PC-9 (cell line): ENCODE measurements at regions not wholly inside any gene's neighbourhood (a gene's known extent, or its start where the extent isn't known, plus 50 kb on each side); places are given as distances from the start of the nearest gene placed in this dataset.

ENCODE experiments used
- BruUV-seq: library from RNA; stranded (reverse); fragments of 400-500 nt; replicated peaks from 2 replicates; lab custom pipeline; 2021; lab: Mats Ljungman, UMichigan
- CTCF ChIA-PET: fragments of 300-600 bp; sonication (Branson Sonifier 250); formaldehyde crosslinking; loops from one replicate; lab custom pipeline; 2022; ENCODE audit warnings: antibody characterized with exemption; lab: Charles Lee
- POLR2A ChIA-PET: fragments of 300-600 bp; sonication (Branson Sonifier 250); formaldehyde crosslinking; loops from one replicate; lab custom pipeline; 2022; ENCODE audit warnings: antibody characterized with exemption; ENCODE audit not compliant: unreplicated experiment; lab: Charles Lee
- DNase-seq, 2 experiments: peaks; one replicate each; pipeline versions ENCODE4 v3.0.0 to v3.0.0-alpha.2; 2015 to 2022; ENCODE audit warnings: mixed read lengths in 1 of 2
- H2AFZ ChIP-seq: fragments of 200-600 bp; sonication (generic); 2 replicates; pipeline ENCODE4 v1.8.1; 2017; ENCODE audit warnings: antibody characterized with exemption
- H3F3A ChIP-seq: fragments of 200-600 bp; sonication (generic); 2 replicates; pipeline ENCODE4 v1.8.1; 2017; ENCODE audit warnings: antibody characterized with exemption, mild to moderate bottlenecking, low read depth; ENCODE audit not compliant: insufficient read depth
- H3K27ac ChIP-seq: fragments of 200-600 bp; sonication (generic); 2 replicates; pipeline ENCODE4 v1.6.1; 2016; ENCODE audit warnings: mixed run types
- H3K27me3 ChIP-seq: fragments of 200-600 bp; sonication (generic); 2 replicates; pipeline ENCODE4 v1.6.1; 2016; ENCODE audit warnings: low read depth, mixed run types; ENCODE audit not compliant: insufficient read depth
- H3K36me3 ChIP-seq: fragments of 200-600 bp; sonication (generic); 2 replicates; pipeline ENCODE4 v1.6.1; 2016; ENCODE audit warnings: low read depth, mixed run types
- H3K4me1 ChIP-seq: fragments of 200-600 bp; sonication (generic); replicated peaks from 2 replicates; pipeline ENCODE4 v1.6.1; 2016; ENCODE audit warnings: mixed run types; ENCODE audit not compliant: insufficient read depth
- H3K4me2 ChIP-seq: fragments of 200-600 bp; sonication (generic); 2 replicates; pipeline ENCODE4 v1.6.1; 2017; ENCODE audit warnings: mixed run types
- H3K4me3 ChIP-seq: fragments of 200-600 bp; sonication (generic); 2 replicates; pipeline ENCODE4 v1.6.1; 2016; ENCODE audit warnings: mixed run types
- H3K79me2 ChIP-seq: fragments of 200-600 bp; sonication (generic); 2 replicates; pipeline ENCODE4 v1.6.1; 2017; ENCODE audit warnings: low read depth, mixed run types
- H3K9me2 ChIP-seq: fragments of 200-600 bp; sonication (generic); 2 replicates; pipeline ENCODE4 v1.8.1; 2017; ENCODE audit warnings: mild to moderate bottlenecking; ENCODE audit not compliant: insufficient read depth
- H3K9me3 ChIP-seq: fragments of 200-600 bp; sonication (generic); 2 replicates; pipeline ENCODE4 v1.8.1; 2016; ENCODE audit warnings: low read depth; ENCODE audit not compliant: insufficient read depth
- H4K20me1 ChIP-seq: fragments of 200-600 bp; sonication (generic); 2 replicates; pipeline ENCODE4 v1.8.1; 2017; ENCODE audit not compliant: insufficient read depth
- EZH2 ChIP-seq: fragments of 200-600 bp; sonication (generic); IDR thresholded peaks from 2 replicates; pipeline ENCODE4 v1.8.0; 2017; ENCODE audit warnings: antibody characterized with exemption, low read depth
- intact Hi-C: fragments of 100-400 bp; cut with micrococcal nuclease; formaldehyde crosslinking; loops from one replicate; pipeline ENCODE4 v1.10.0; 2022; ENCODE audit not compliant: unreplicated experiment
- TF ChIP-seq, protein P1 (sequence below): fragments of 200-600 bp; sonication (generic); conservative IDR thresholded peaks from 2 replicates; pipeline ENCODE4 v1.6.1; 2017; ENCODE audit warnings: mixed run types, antibody characterized with exemption, mild to moderate bottlenecking, moderate library complexity

DNA sequence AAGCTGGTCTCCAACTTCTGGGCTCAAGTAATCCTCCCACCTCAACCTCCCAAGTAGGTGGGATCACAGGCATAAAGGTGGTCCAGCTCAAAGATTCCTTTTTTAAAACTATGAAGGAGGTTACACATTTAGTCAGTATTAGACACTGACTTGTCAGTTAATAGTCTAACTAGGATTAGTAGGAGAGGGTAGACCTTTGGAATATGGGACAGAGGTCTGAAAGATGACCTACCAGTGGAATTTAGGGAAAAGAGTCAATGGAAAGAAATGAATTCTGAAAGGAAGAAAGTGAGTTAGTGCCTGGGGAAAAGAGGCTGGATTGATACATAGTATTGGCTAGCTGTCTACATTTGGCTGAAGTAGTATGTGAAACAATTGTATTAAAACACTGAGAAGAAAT is 220.7 kb downstream of the MZT1 start:
- ChIA-PET POLR2A (no interaction called here), CTCF (no interaction called here)
- Histone ChIP-seq H3K4me1 (no peaks in the 10 kb centered on the region), H3K4me3 (no peak overlapping the region), H3F3A (no peaks in the 10 kb centered on the region), H3K79me2 (no peaks in the 10 kb centered on the region), H3K9me2 (no peaks in the 10 kb centered on the region), H3K27ac (no peak overlapping the region), H2AFZ (no peak overlapping the region), H3K27me3 (no peaks in the 10 kb centered on the region), H4K20me1 (no peaks in the 10 kb centered on the region), H3K4me2 (no peak overlapping the region), H3K9me3 (no peaks in the 10 kb centered on the region), H3K36me3 (no peaks in the 10 kb centered on the region)
- no peak for DNase-seq
- no TSS peak for BruUV-seq
- intact Hi-C loops: no loop called here
- TF ChIP-seq, protein P1, sequence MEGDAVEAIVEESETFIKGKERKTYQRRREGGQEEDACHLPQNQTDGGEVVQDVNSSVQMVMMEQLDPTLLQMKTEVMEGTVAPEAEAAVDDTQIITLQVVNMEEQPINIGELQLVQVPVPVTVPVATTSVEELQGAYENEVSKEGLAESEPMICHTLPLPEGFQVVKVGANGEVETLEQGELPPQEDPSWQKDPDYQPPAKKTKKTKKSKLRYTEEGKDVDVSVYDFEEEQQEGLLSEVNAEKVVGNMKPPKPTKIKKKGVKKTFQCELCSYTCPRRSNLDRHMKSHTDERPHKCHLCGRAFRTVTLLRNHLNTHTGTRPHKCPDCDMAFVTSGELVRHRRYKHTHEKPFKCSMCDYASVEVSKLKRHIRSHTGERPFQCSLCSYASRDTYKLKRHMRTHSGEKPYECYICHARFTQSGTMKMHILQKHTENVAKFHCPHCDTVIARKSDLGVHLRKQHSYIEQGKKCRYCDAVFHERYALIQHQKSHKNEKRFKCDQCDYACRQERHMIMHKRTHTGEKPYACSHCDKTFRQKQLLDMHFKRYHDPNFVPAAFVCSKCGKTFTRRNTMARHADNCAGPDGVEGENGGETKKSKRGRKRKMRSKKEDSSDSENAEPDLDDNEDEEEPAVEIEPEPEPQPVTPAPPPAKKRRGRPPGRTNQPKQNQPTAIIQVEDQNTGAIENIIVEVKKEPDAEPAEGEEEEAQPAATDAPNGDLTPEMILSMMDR: no peak
- TF ChIP-seq EZH2: no peak

DNA sequence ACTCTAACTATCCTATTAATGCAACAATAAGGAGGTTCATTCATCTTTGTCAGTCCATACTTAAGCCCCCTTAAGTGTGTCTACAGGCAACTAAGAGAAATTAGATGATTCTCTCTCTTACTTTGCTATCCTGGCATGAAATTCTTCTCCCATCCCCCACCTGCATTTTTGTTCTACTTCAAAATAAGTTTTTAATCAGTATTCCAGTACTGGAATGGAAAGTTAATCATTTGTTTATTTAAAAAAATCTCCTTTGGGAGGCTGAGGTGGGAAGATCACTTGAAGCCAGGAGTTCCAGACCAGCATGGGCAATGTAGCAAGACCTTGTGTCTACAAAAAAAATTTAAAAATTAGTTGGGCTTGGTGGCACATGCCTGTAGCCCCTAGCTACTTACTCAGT is 222.1 kb downstream of the MZT1 start:
- no peaks in the 10 kb centered on the region for H3F3A ChIP-seq
- H3K27ac ChIP-seq: no peak overlapping the region
- no peaks in the 10 kb centered on the region for H3K9me2 ChIP-seq
- no peak overlapping the region for H3K4me3 ChIP-seq
- no peaks in the 10 kb centered on the region for H3K9me3 ChIP-seq
- intact Hi-C loops: no loop called here
- BruUV-seq: no TSS peak
- H3K36me3 ChIP-seq: no peaks in the 10 kb centered on the region
- DNase-seq: no peak
- no peaks in the 10 kb centered on the region for H4K20me1 ChIP-seq
- no peak overlapping the region for H3K4me2 ChIP-seq
- TF ChIP-seq, protein P1: no peak
- TF ChIP-seq EZH2: no peak
- H3K27me3 ChIP-seq: no peaks in the 10 kb centered on the region
- H3K79me2 ChIP-seq: no peaks in the 10 kb centered on the region
- POLR2A ChIA-PET: no interaction called here
- H2AFZ ChIP-seq: no peak overlapping the region
- CTCF ChIA-PET: interaction anchor here (0.6 kb wide), 1 partner anchor 13 kb away, joined by 3 read pairs; no protein-coding TSS in a partner anchor
- no peaks in the 10 kb centered on the region for H3K4me1 ChIP-seq

DNA sequence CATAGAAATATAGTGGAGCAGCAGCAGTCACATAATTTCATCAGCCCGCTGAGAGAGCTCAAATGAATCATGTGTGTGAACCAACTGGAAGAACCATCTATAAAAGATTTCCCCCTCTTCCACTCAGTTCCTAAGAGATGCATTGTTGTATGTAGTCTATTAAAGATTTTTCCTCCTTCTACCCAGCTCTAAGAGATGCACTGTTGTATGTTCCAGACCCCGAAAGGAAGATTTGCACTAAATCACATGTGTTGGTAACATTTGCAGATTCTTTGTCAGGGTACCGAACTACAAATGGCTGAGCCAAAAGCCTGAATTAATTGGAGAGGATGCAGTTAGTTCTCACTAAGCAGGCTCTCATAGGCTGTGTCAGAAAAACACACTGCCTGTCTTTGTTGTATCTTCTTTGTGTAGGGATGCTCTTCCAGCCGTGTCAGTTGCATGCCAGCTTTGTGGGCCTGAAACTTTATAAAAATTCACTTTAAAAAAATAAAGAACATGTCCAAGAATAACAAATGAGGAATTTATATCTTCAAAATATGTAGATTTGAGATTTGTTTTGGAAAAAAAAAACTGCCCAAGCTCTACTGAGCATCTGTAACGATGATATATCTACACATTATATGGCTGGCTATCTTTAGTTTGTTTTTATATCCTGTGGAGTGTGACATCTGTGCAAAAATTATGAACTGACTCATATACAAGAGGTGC is 223.1 kb downstream of the MZT1 start:
- H3K36me3 ChIP-seq: no peaks in the 10 kb centered on the region
- no peaks in the 10 kb centered on the region for H3K9me3 ChIP-seq
- H3F3A ChIP-seq: no peaks in the 10 kb centered on the region
- ChIA-PET CTCF (no interaction called here), POLR2A (no interaction called here)
- no peaks in the 10 kb centered on the region for H3K79me2 ChIP-seq
- H3K4me3 ChIP-seq: no peak overlapping the region
- no peaks in the 10 kb centered on the region for H3K9me2 ChIP-seq
- H3K27ac ChIP-seq: no peak overlapping the region
- no peaks in the 10 kb centered on the region for H4K20me1 ChIP-seq
- no TSS peak for BruUV-seq
- no peak overlapping the region for H3K4me2 ChIP-seq
- no peak for TF ChIP-seq EZH2
- TF ChIP-seq, protein P1: no peak
- H2AFZ ChIP-seq: no peak overlapping the region
- no peak for DNase-seq
- no peaks in the 10 kb centered on the region for H3K27me3 ChIP-seq
- intact Hi-C loops: no loop called here
- no peaks in the 10 kb centered on the region for H3K4me1 ChIP-seq
